Astrocyte (in vitro differentiated cells and primary cell): ENCODE measurements at regions not wholly inside any gene's neighbourhood (a gene's known extent, or its start where the extent isn't known, plus 50 kb on each side); places are given as distances from the start of the nearest gene placed in this dataset.

Experiments used
- CTCF ChIP-seq: IDR thresholded peaks from 2 replicates; pipeline ENCODE4 v1.5.1; 2011; ENCODE audit warnings: low read depth, mild to moderate bottlenecking, inconsistent platforms, low read length, moderate library complexity; ENCODE audit not compliant: insufficient read depth
- EZH2 ChIP-seq: IDR thresholded peaks from 2 replicates; pipeline ENCODE4 v1.6.1; 2012; ENCODE audit warnings: mild to moderate bottlenecking, low read length, inconsistent platforms; ENCODE audit not compliant: insufficient read depth

DNA sequence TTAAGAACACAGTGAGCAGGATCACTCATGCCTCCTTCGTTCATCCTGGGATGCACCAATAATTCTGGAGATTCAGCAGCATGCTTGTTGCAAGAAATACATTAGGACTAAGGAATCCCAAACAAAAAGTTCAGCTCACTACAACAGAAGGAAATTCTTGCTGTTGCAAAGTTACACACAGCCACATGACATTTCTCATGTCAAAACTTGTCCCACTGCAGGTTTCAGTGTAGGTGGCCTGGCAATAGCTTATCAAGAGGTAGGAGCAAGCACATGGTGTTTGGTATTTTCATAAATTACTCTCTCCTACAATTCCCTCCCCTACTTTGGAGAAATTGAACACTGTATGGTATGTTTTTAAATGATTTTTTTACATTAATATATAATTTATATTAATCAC is 399.6 kb upstream of the EPHA3 start:
- no peak for TF ChIP-seq CTCF
- TF ChIP-seq EZH2: no peak
